ENCODE measurements at regions not wholly inside any gene's neighbourhood (a gene's known extent, or its start where the extent isn't known, plus 50 kb on each side); places are given as distances from the start of the nearest gene placed in this dataset.

GRCh38 chr3:162863579-162863978 lies 1367.0 kb downstream of the OTOL1 start:
- no peaks in the 10 kb centered on the region for H3K36me3 Mint-ChIP-seq
- TF ChIP-seq CTCF (conservative IDR thresholded peaks at IDR 0.05), result no peak
- no peak overlapping the region for H3K27ac Mint-ChIP-seq
- no peak for DNase-seq (ENCODE audit: extremely low spot score, unreplicated experiment)
- H3K4me3 Mint-ChIP-seq, result no peak overlapping the region
- no peaks in the 10 kb centered on the region for H3K27me3 Mint-ChIP-seq
- no peaks in the 10 kb centered on the region for H3K4me1 Mint-ChIP-seq (ENCODE audit: unreplicated experiment)
- H3K9me3 Mint-ChIP-seq, result no peaks in the 10 kb centered on the region

GRCh38 chr3:162865466-162865865 lies 1368.9 kb downstream of the OTOL1 start:
- H3K27ac Mint-ChIP-seq, result no peak overlapping the region
- no peaks in the 10 kb centered on the region for H3K27me3 Mint-ChIP-seq
- no peaks in the 10 kb centered on the region for H3K36me3 Mint-ChIP-seq
- DNase-seq (ENCODE audit: extremely low spot score, unreplicated experiment), result no peak
- no peaks in the 10 kb centered on the region for H3K9me3 Mint-ChIP-seq
- no peak for TF ChIP-seq CTCF (conservative IDR thresholded peaks at IDR 0.05)
- no peaks in the 10 kb centered on the region for H3K4me1 Mint-ChIP-seq (ENCODE audit: unreplicated experiment)
- no peak overlapping the region for H3K4me3 Mint-ChIP-seq

GRCh38 chr3:162879021-162879562 lies 1382.5 kb downstream of the OTOL1 start:
- no peak for DNase-seq (ENCODE audit: extremely low spot score, unreplicated experiment)
- Mint-ChIP-seq H3K27ac (no peak overlapping the region), H3K9me3 (no peaks in the 10 kb centered on the region), H3K36me3 (no peaks in the 10 kb centered on the region), H3K4me1 (ENCODE audit: unreplicated experiment) (no peaks in the 10 kb centered on the region), H3K4me3 (no peak overlapping the region), H3K27me3 (no peaks in the 10 kb centered on the region)
- TF ChIP-seq CTCF (conservative IDR thresholded peaks at IDR 0.05), result no peak

DNA sequence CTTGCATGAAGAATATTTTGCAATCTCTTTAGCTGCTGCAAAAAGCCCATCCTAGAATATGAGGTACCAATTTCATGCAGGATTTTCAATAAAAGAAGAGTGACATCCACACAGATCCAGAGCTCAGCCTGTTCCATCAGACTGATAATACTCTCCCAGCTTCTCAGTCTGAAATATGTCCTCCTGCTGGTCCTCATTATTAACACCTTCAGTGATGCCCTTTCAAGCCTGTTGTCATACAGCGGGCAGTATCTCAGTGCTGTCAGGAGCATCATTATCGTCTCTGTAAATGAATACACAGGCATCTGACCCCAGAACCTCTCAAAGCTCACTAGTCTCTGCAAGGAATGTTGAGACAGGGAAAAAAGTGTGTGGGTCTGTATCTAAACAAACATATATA lies 1387.8 kb downstream of the OTOL1 start:
- no peaks in the 10 kb centered on the region for H3K36me3 Mint-ChIP-seq
- no peaks in the 10 kb centered on the region for H3K27me3 Mint-ChIP-seq
- H3K27ac Mint-ChIP-seq, result no peak overlapping the region
- no peaks in the 10 kb centered on the region for H3K4me1 Mint-ChIP-seq (ENCODE audit: unreplicated experiment)
- H3K9me3 Mint-ChIP-seq, result no peaks in the 10 kb centered on the region
- no peak overlapping the region for H3K4me3 Mint-ChIP-seq
- TF ChIP-seq CTCF (conservative IDR thresholded peaks at IDR 0.05), result no peak
- no peak for DNase-seq (ENCODE audit: extremely low spot score, unreplicated experiment)

- peaks cover 5% of the 10 kb centered on the region for H3K4me1 Mint-ChIP-seq (ENCODE audit: unreplicated experiment)
- DNase-seq (ENCODE audit: extremely low spot score, unreplicated experiment), result no peak
- no peak for TF ChIP-seq CTCF (conservative IDR thresholded peaks at IDR 0.05)
- H3K27me3 Mint-ChIP-seq, result no peaks in the 10 kb centered on the region
- H3K36me3 Mint-ChIP-seq, result no peaks in the 10 kb centered on the region
- no peaks in the 10 kb centered on the region for H3K9me3 Mint-ChIP-seq
- no peak overlapping the region for H3K4me3 Mint-ChIP-seq
- H3K27ac Mint-ChIP-seq, result no peak overlapping the region
Observed at GRCh38 chr3:162892921-162893793, 1396.5 kb downstream of the OTOL1 start.

Data from type B pancreatic cell (in vitro differentiated cells).